GM12891 (cell line): ENCODE measurements at regions not wholly inside any gene's neighbourhood (a gene's known extent, or its start where the extent isn't known, plus 50 kb on each side); places are given as distances from the start of the nearest gene placed in this dataset.

Source experiments
- DNase-seq: peaks from one replicate; pipeline ENCODE4 v3.0.0; 2011; ENCODE audit warnings: low spot score; ENCODE audit not compliant: insufficient read length
- FAIRE-seq: peaks from 2 replicates; lab custom pipeline; 2011; peaks lifted over from hg19 to GRCh38; lab: Jason Lieb, UNC
- PAX5 ChIP-seq: IDR thresholded peaks from 2 replicates; pipeline ENCODE4 v1.6.1; 2011; ENCODE audit warnings: low read length, moderate library complexity, mild to moderate bottlenecking; ENCODE audit not compliant: insufficient read depth, severe bottlenecking
- POLR2A ChIP-seq: IDR thresholded peaks from 2 replicates; pipeline ENCODE4 v1.6.1; 2011; ENCODE audit warnings: low read depth, low read length, control low read depth
- POLR2AphosphoS5 ChIP-seq: IDR thresholded peaks from 2 replicates; pipeline ENCODE4 v1.6.1; 2011; ENCODE audit warnings: low read depth, low read length, control low read depth
- POU2F2 ChIP-seq: IDR thresholded peaks from 2 replicates; pipeline ENCODE4 v1.6.1; 2011; ENCODE audit warnings: low read depth, mild to moderate bottlenecking, control low read depth, low read length, moderate library complexity
- SPI1 ChIP-seq: IDR thresholded peaks from 2 replicates; pipeline ENCODE4 v1.6.1; 2011; ENCODE audit warnings: low read depth, low read length, control low read depth
- TAF1 ChIP-seq: IDR thresholded peaks from 2 replicates; pipeline ENCODE4 v1.6.1; 2011; ENCODE audit warnings: low read depth, low read length, control low read depth

- TF ChIP-seq TAF1 (no peak), POLR2A (no peak), POU2F2 (no peak), POLR2AphosphoS5 (no peak), PAX5 (no peak), SPI1 (no peak)
- FAIRE-seq = no peak
- no peak for DNase-seq
Measured at GRCh38 chr9:12538842-12539579, 154.2 kb upstream of the TYRP1 start.

DNA sequence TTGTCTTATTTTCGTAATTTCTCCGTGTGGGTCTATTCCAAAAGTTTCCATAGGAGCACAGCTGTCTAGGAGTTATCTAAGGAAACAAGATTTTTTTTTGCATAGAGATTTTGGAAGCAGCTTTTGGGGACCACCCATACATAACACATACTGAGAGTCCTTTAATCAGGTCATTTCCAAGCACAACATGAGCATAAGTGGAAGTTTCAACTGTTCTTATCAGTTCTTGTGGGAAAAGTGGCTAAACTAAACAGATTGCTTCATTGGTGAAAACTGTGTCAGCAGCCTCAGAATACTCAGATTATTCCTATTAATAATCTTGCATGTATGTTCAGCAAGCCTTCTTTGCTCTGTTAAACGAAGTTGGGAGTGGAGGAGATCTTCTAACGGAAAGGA is 153.6 kb upstream of the TYRP1 start:
- FAIRE-seq = no peak
- DNase-seq = no peak
- TF ChIP-seq POLR2A (no peak), SPI1 (no peak), POLR2AphosphoS5 (no peak)

GRCh38 chr9:12544700-12545099 is 148.5 kb upstream of the TYRP1 start:
- TF ChIP-seq TAF1 (no peak), POLR2A (no peak), POLR2AphosphoS5 (no peak)
- DNase-seq = no peak
- FAIRE-seq = no peak

- no peak for DNase-seq
- TF ChIP-seq POLR2A (no peak), PAX5 (no peak), SPI1 (no peak), TAF1 (no peak), POU2F2 (no peak), POLR2AphosphoS5 (no peak)
Measured at GRCh38 chr9:12554636-12555035, 138.5 kb upstream of the TYRP1 start.

DNA sequence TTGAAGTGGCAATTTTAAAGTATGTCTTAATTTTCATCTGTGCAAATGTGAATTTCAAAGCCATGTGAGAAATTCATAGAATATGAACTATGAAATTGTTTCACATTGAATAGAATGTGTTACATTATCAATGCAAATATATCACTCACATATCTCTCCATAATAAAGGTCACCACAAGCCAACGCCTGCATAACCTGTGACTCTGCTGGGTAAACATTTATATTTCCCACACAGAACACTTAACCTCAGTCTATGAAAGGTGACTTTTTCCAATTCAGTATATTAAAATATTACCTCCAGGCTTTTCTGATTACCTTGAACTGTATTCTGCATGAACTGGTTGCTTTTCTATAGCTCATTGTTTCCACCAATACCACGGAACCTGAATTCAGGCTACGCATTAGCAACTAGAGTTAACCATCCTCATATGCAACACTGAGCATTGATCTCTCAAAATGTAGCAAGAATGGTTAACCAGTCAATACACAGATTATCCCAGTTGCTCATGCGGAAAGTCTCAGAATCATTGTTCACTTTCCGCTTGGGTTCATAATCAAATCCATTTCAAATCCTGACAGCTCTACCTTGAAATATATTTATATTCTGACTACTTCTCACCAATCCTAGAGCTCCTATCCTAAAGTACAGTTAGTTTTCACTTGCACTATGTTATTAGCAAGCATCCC is 126.6 kb upstream of the TYRP1 start:
- FAIRE-seq (no peak), DNase-seq (no peak)
- TF ChIP-seq POLR2AphosphoS5 (no peak), SPI1 (no peak), PAX5 (no peak), POLR2A (no peak), TAF1 (no peak), POU2F2 (no peak)

More at GRCh38 chr9:12554636-12555035, 138.5 kb upstream of the TYRP1 start:
- FAIRE-seq = no peak

GRCh38 chr9:12584656-12585522 is 108.3 kb upstream of the TYRP1 start:
- FAIRE-seq (no peak), DNase-seq (no peak)
- TF ChIP-seq SPI1 (no peak), PAX5 (no peak), TAF1 (no peak), POLR2AphosphoS5 (no peak)

DNA sequence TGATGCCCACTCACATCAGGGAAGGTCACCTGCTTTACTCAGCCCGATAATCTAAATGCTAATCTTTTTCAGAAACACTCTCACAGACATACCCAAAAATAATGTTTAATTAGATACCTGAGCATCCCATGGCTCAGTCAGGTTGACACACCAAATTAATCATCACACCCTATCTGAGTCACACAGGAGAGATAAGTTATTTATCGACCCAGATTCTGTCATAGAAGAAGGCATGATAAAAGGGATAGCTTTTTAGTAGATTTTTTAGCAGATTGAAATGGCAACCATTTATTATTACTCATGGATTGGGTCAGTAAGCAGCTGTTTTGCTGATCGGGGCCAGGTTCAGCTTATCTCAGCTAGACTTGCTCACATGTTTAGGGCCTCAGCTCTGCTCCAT is 97.8 kb upstream of the TYRP1 start:
- no peak for DNase-seq
- TF ChIP-seq PAX5 (no peak), POLR2AphosphoS5 (no peak), POLR2A (no peak), SPI1 (no peak), TAF1 (no peak), POU2F2 (no peak)
- no peak for FAIRE-seq

DNA sequence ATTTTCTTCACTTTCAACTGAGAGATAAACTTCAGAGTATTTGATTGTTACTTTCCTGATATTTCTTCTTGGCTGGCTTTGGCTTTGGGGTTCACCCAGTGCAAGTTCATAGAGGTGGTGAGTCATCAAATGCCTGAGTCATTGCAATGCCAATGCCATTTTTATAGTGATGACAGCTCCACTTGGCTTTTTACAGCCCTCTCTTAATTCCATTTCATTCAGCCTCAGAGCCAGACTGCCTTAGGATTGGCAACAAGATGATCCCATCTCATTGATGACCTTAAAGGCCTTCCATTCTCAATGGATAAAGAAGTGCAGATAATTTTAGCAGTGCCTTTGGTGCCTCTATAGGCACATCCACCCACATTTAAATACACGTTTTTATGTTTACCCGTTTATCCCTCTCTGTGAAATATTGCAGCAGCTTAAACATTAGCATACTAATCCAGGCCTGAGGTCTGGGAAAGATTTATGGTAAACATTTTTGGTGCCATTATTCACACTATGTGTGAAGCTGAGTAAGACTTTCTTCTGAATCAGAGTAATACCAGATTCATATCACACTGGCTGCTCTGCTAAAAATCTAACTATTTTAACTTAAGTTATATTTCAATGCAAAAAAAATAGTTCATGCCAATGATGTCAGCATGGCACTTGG is 88.9 kb upstream of the TYRP1 start:
- DNase-seq (no peak), FAIRE-seq (no peak)
- TF ChIP-seq POU2F2 = no peak
- no peak for TF ChIP-seq PAX5
- TF ChIP-seq TAF1 = no peak
- no peak for TF ChIP-seq POLR2A

GRCh38 chr9:12612211-12612770 is 80.9 kb upstream of the TYRP1 start:
- no peak for TF ChIP-seq POLR2AphosphoS5
- no peak for TF ChIP-seq POU2F2
- no peak for TF ChIP-seq POLR2A
- no peak for TF ChIP-seq SPI1
- TF ChIP-seq TAF1 = no peak
- TF ChIP-seq PAX5 = no peak
- FAIRE-seq (no peak), DNase-seq (no peak)
